ENCODE measurements at regions not wholly inside any gene's neighbourhood (a gene's known extent, or its start where the extent isn't known, plus 50 kb on each side); places are given as distances from the start of the nearest gene placed in this dataset.

GRCh38 chr2:5988120-5988519 lies 295.9 kb downstream of the SOX11 start:
- no peaks in the 10 kb centered on the region for H3K36me3 ChIP-seq (ENCODE audit: insufficient read depth, low read length)
- TF ChIP-seq TAF1 (IDR thresholded peaks at IDR 0.05; ENCODE audit: low read depth) (no peak), RAD21 (conservative IDR thresholded peaks at IDR 0.05) (no peak), CTCF (IDR thresholded peaks at IDR 0.05; ENCODE audit: poor library complexity, severe bottlenecking) (no peak), EZH2 (IDR thresholded peaks at IDR 0.05; ENCODE audit: borderline replicate concordance, insufficient read depth, low read length, poor library complexity, severe bottlenecking) (no peak), SMC3 (conservative IDR thresholded peaks at IDR 0.05; ENCODE audit: poor library complexity) (no peak), EP300 (conservative IDR thresholded peaks at IDR 0.05; ENCODE audit: poor library complexity, severe bottlenecking) (no peak), MXI1 (conservative IDR thresholded peaks at IDR 0.05; ENCODE audit: poor library complexity, severe bottlenecking) (no peak), REST (IDR thresholded peaks at IDR 0.05; ENCODE audit: borderline replicate concordance) (no peak), POLR2AphosphoS5 (IDR thresholded peaks at IDR 0.05) (no peak)
- no peak overlapping the region for H3K4me2 ChIP-seq (ENCODE audit: low read length)
- H3K27ac ChIP-seq (ENCODE audit: low read length): no peak overlapping the region
- no peaks in the 10 kb centered on the region for H3K9me3 ChIP-seq (ENCODE audit: low read length)
- no peak overlapping the region for H2AFZ ChIP-seq (ENCODE audit: low read depth, low read length)
- no peak overlapping the region for H3K9ac ChIP-seq (ENCODE audit: low read length)
- no peak overlapping the region for H3K4me3 ChIP-seq (ENCODE audit: low read length)
- peaks cover 7% of the 10 kb centered on the region for H3F3A ChIP-seq (ENCODE audit: insufficient read depth, low read length, poor library complexity, severe bottlenecking)
- H3K27me3 ChIP-seq (ENCODE audit: insufficient read depth, low read depth, low read length): no peaks in the 10 kb centered on the region
- peaks cover 22% of the 10 kb centered on the region for H3K79me2 ChIP-seq (replicated peaks; ENCODE audit: insufficient read depth, low read length)
- no peaks in the 10 kb centered on the region for H4K20me1 ChIP-seq (ENCODE audit: insufficient read depth)
- H3K9me2 ChIP-seq (ENCODE audit: insufficient read depth, low read length): no peaks in the 10 kb centered on the region

GRCh38 chr2:5990086-5990485 lies 297.9 kb downstream of the SOX11 start:
- Histone ChIP-seq H3K9ac (ENCODE audit: low read length) (no peak overlapping the region), H3F3A (ENCODE audit: insufficient read depth, low read length, poor library complexity, severe bottlenecking) (no peaks in the 10 kb centered on the region), H3K27ac (ENCODE audit: low read length) (no peak overlapping the region), H3K9me3 (ENCODE audit: low read length) (no peaks in the 10 kb centered on the region), H3K27me3 (ENCODE audit: insufficient read depth, low read depth, low read length) (no peaks in the 10 kb centered on the region), H3K4me3 (ENCODE audit: low read length) (no peak overlapping the region), H3K4me2 (ENCODE audit: low read length) (no peak overlapping the region), H2AFZ (ENCODE audit: low read depth, low read length) (no peak overlapping the region), H3K9me2 (ENCODE audit: insufficient read depth, low read length) (no peaks in the 10 kb centered on the region), H3K36me3 (ENCODE audit: insufficient read depth, low read length) (no peaks in the 10 kb centered on the region), H4K20me1 (ENCODE audit: insufficient read depth) (no peaks in the 10 kb centered on the region), H3K79me2 (replicated peaks; ENCODE audit: insufficient read depth, low read length) (peaks cover 6% of the 10 kb centered on the region)
- no peak for TF ChIP-seq RAD21 (conservative IDR thresholded peaks at IDR 0.05)
- no peak for TF ChIP-seq EP300 (conservative IDR thresholded peaks at IDR 0.05; ENCODE audit: poor library complexity, severe bottlenecking)
- no peak for TF ChIP-seq SMC3 (conservative IDR thresholded peaks at IDR 0.05; ENCODE audit: poor library complexity)
- no peak for TF ChIP-seq MXI1 (conservative IDR thresholded peaks at IDR 0.05; ENCODE audit: poor library complexity, severe bottlenecking)
- no peak for TF ChIP-seq TAF1 (IDR thresholded peaks at IDR 0.05; ENCODE audit: low read depth)
- no peak for TF ChIP-seq CTCF (IDR thresholded peaks at IDR 0.05; ENCODE audit: poor library complexity, severe bottlenecking)
- no peak for TF ChIP-seq POLR2AphosphoS5 (IDR thresholded peaks at IDR 0.05)
- no peak for TF ChIP-seq REST (IDR thresholded peaks at IDR 0.05; ENCODE audit: borderline replicate concordance)
- no peak for TF ChIP-seq EZH2 (IDR thresholded peaks at IDR 0.05; ENCODE audit: borderline replicate concordance, insufficient read depth, low read length, poor library complexity, severe bottlenecking)

Measured in neural cell (in vitro differentiated cells).